Psoas muscle (tissue), 7 donors: ENCODE measurements at regions not wholly inside any gene's neighbourhood (a gene's known extent, or its start where the extent isn't known, plus 50 kb on each side); places are given as distances from the start of the nearest gene placed in this dataset.

Experiments
- ATAC-seq, 4 donors: fragments of 200-7000 bp; cut with Tn5 transposase; one replicate each; pipeline ENCODE4 v1.9.1; 2020; ENCODE audit warnings: moderate library complexity in 3 of 4, mild to moderate bottlenecking in 2 of 4
- DNase-seq, 2 donors: peaks; one replicate each; pipeline ENCODE4 v3.0.0-alpha.2; 2020
- H3K27ac ChIP-seq: fragments of 200-600 bp; one replicate; pipeline ENCODE4 v1.8.0; 2022
- H3K27me3 ChIP-seq, 3 donors: fragments of 200-600 bp in 1 of 3; one replicate each; pipeline versions ENCODE4 v1.6.1 to v1.8.0; 2013 to 2022; ENCODE audit warnings: low read length in 2 of 3, mild to moderate bottlenecking in 2 of 3, moderate library complexity in 1 of 3; ENCODE audit not compliant: insufficient read depth in 3 of 3
- H3K36me3 ChIP-seq, 2 donors: fragments of 200-600 bp in 1 of 2; one replicate each; pipeline versions ENCODE4 v1.6.1 to v1.8.0; 2013 to 2022; ENCODE audit warnings: low read depth in 1 of 2, mild to moderate bottlenecking in 1 of 2, moderate library complexity in 1 of 2; ENCODE audit not compliant: insufficient read depth in 1 of 2
- H3K4me1 ChIP-seq: fragments of 200-600 bp; one replicate; pipeline ENCODE4 v1.8.0; 2022
- H3K4me3 ChIP-seq: fragments of 200-600 bp; one replicate; pipeline ENCODE4 v1.8.0; 2022; ENCODE audit warnings: mild to moderate bottlenecking
- H3K9me3 ChIP-seq: fragments of 200-600 bp; one replicate; pipeline ENCODE4 v1.8.0; 2022
- WGBS, 3 donors: extraction: QIAGEN DNeasy Blood & Tissue Kit; methylation state at CpG; one replicate each; pipeline versions ENCODE4 v1.1.6 to v1.1.7; 2013; 5-methylcytosine and 5-hydroxymethylcytosine counted together
- intact Hi-C, 2 donors: fragments of 100-400 bp; cut with DNase I; formaldehyde crosslinking; loops; one replicate each; pipeline versions ENCODE4 v1.11.0 to v1.14.2; 2022
- TF ChIP-seq, protein P1 (sequence below): fragments of 200-600 bp; IDR thresholded peaks from one replicate; pipeline ENCODE4 v1.8.0; 2022; ENCODE audit warnings: antibody characterized with exemption
- donor health status: healthy with polysubstance abuse.
- donor health status: DM: no; HTN: no; CAD: no; lungs with moderate emphysema.
- donor health status: Bipolar disorder and iron deficiency.
- donor health status: healthy.
- donor health status: DM: yes; HTN: yes; CAD: no.
- donor health status: DM: no; HTN: no; CAD: no.
- donor health status: DM: yes; HTN: yes; CAD: no.

GRCh38 chr11:134700101-134700640 is 288.1 kb upstream of the B3GAT1 start:
- 74 to 77% (median 77%) methylated on average over 7 of the region's 7 CpGs for WGBS, 3 donors
- Histone ChIP-seq H3K9me3 (no peaks in the 10 kb centered on the region), H3K27ac (no peak overlapping the region), H3K4me1 (no peaks in the 10 kb centered on the region), H3K27me3 (peaks cover 0 to 3% (median 2%) of the 10 kb centered on the region in 3 donors), H3K4me3 (no peak overlapping the region), H3K36me3 (no peaks in the 10 kb centered on the region)
- TF ChIP-seq, protein P1, sequence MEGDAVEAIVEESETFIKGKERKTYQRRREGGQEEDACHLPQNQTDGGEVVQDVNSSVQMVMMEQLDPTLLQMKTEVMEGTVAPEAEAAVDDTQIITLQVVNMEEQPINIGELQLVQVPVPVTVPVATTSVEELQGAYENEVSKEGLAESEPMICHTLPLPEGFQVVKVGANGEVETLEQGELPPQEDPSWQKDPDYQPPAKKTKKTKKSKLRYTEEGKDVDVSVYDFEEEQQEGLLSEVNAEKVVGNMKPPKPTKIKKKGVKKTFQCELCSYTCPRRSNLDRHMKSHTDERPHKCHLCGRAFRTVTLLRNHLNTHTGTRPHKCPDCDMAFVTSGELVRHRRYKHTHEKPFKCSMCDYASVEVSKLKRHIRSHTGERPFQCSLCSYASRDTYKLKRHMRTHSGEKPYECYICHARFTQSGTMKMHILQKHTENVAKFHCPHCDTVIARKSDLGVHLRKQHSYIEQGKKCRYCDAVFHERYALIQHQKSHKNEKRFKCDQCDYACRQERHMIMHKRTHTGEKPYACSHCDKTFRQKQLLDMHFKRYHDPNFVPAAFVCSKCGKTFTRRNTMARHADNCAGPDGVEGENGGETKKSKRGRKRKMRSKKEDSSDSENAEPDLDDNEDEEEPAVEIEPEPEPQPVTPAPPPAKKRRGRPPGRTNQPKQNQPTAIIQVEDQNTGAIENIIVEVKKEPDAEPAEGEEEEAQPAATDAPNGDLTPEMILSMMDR, result no peak
- DNase-seq, result no peak
- intact Hi-C loops, result no loop called here
- ATAC-seq, result no peak

DNA sequence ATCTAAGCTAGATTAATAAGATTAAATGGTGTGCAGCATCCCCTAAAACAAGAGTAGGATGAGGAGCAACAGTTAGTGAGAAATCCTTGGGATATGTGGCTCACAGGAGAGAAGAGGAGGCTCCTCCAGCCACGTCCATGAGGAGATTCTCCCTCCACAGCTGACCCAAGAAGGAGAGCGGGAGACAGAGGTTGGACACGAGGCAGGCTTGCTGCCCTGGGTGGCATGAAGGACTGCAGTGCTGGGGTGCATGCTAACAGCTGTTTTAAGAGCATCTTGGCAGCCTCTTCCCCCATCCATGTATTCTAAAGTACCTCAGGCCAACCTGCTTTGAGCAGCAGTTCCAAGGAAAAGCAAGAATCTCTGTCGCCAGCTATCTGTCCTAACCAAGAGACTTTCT is 284.4 kb upstream of the B3GAT1 start:
- DNase-seq, result no peak
- Histone ChIP-seq H3K27ac (no peak overlapping the region), H3K27me3 (peaks cover 0 to 3% (median 3%) of the 10 kb centered on the region in 3 donors), H3K9me3 (no peaks in the 10 kb centered on the region), H3K36me3 (no peaks in the 10 kb centered on the region), H3K4me3 (no peak overlapping the region), H3K4me1 (no peaks in the 10 kb centered on the region)
- intact Hi-C loops, result no loop called here
- ATAC-seq, result no peak
- 36 to 50% (median 42%) methylated on average over 4 of the region's 4 CpGs for WGBS, 3 donors
- TF ChIP-seq, protein P1, result no peak

DNA sequence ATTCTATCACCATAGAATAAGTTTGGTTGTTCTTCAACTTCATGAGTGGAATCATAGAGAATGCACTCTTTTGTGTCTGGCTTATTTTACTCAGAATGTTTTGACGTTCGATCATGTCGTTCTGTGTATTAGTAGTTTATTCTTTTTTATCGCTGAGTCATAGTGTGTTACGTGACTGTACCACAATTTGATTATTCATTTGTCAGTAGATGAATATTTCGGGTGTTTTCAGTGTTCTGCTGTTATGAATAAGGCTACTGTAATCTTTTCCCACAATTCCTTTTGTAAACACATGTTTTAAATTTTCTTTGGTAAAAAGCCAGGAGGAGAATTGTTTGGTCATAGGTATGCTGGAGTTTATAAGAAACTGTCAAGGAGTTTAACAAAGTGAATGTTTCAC is 279.9 kb upstream of the B3GAT1 start:
- DNase-seq (no peak), ATAC-seq (no peak)
- Histone ChIP-seq H3K36me3 (no peaks in the 10 kb centered on the region), H3K27me3 (peaks cover 3 to 4% (median 3%) of the 10 kb centered on the region in 3 donors), H3K4me3 (no peak overlapping the region), H3K4me1 (no peaks in the 10 kb centered on the region), H3K27ac (no peak overlapping the region), H3K9me3 (no peaks in the 10 kb centered on the region)
- WGBS, 3 donors, result 70 to 72% (median 71%) methylated on average over 6 of the region's 6 CpGs
- intact Hi-C loops, result no loop called here
- TF ChIP-seq, protein P1, result no peak

- intact Hi-C loops, result no loop called here
- Histone ChIP-seq H3K9me3 (no peaks in the 10 kb centered on the region), H3K4me3 (no peak overlapping the region), H3K4me1 (no peaks in the 10 kb centered on the region), H3K27me3 (peaks cover 3 to 4% (median 3%) of the 10 kb centered on the region in 3 donors), H3K36me3 (no peaks in the 10 kb centered on the region), H3K27ac (no peak overlapping the region)
- TF ChIP-seq, protein P1, result no peak
- 61 to 64% (median 63%) methylated on average over 13 of the region's 13 CpGs for WGBS, 3 donors
- ATAC-seq, result no peak
- no peak for DNase-seq
These were observed 279.3 kb upstream of the B3GAT1 start for GRCh38 chr11:134691295-134691873.

GRCh38 chr11:134689886-134690285 is 277.8 kb upstream of the B3GAT1 start:
- intact Hi-C loops, result no loop called here
- H3K4me3 ChIP-seq, result no peak overlapping the region
- no peak overlapping the region for H3K27ac ChIP-seq
- DNase-seq, result no peak
- WGBS, 3 donors, result 63 to 77% (median 68%) methylated on average over 2 of the region's 2 CpGs
- no peaks in the 10 kb centered on the region for H3K4me1 ChIP-seq
- TF ChIP-seq, protein P1, result no peak
- no peak for ATAC-seq
- peaks cover 3 to 4% (median 3%) of the 10 kb centered on the region in 3 donors for H3K27me3 ChIP-seq
- H3K9me3 ChIP-seq, result no peaks in the 10 kb centered on the region
- no peaks in the 10 kb centered on the region for H3K36me3 ChIP-seq
